CD1c-positive myeloid dendritic cell (primary cell): ENCODE measurements at regions not wholly inside any gene's neighbourhood (a gene's known extent, or its start where the extent isn't known, plus 50 kb on each side); places are given as distances from the start of the nearest gene placed in this dataset.
"Not testable (repeated sequence)": the region's sequence is repeated elsewhere in the genome, so short reads cannot be mapped to it uniquely, and the experiment has no call there.

Source experiments
- DNase-seq: peaks from one replicate; pipeline ENCODE4 v3.0.0-alpha.2; 2016; ENCODE audit errors: extremely low spot score

DNA sequence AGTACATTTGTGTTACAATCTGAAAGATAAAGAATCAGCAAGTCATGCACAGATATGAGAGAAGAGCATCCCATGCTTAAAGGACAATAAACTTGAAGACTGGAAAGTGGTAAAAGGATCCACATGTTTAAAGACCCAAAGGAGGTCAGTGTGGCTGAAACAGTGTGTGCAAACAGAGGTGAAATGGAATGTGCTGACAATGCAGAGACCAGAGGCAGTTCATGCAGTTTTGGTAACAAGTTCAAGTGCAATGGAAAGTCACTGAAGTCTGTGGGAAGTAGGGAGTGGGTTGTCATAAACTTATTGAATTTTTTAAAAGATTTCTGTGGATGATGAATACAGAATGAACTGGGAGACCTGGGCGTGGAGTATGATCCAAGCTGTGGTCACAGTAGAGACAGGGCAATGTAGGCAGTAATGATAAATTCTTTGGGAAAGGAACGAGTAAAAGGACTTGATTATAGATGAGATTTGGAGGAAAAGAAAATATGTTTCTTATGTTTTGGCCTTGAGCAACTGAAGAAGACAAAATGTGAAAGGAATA is 408.0 kb downstream of the HGF start:
- DNase-seq = no peak

- DNase-seq = no peak
These were observed 413.9 kb downstream of the HGF start for GRCh38 chr7:81355911-81356310.

DNA sequence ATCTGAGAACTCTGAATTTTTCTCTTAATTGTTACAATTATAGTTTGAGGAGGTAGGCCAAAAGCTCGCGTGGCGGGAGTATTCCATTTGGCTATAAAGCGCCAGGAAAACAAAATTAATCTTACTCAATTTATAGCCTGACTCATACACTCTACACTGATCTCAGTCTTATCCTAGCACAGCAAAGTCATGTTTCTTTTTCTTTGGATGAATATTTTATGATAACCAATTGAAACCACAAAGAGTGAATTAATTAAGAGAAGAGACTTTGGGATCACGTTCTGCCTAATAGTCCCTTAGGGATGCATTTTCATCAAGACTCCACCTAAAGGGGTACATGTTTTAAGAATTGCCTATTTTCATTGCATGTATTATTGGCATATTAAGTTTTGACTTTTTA is 420.8 kb downstream of the HGF start:
- no peak for DNase-seq

- no peak for DNase-seq
These were observed 421.1 kb upstream of the SEMA3C start for GRCh38 chr7:81339946-81340345.

DNA sequence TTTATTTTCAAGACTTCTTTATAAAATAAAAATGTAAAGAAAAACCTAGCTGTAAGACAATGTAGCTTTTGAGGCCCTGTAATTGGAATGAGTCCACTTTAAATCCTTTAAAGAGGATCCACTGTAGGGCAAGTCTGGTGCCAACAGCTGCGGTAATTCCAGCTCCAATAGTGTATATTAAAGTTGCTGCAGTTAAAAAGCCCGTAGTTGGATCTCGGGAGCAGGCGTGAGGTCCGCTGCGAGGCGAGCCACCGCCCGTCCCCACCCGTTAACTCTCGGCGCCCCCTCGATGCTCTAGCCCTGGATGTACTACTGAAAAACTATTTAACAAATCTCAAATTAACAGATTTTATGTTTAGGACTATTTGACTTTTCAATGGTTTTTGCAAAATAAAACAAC is 414.7 kb upstream of the SEMA3C start:
- no peak for DNase-seq

DNA sequence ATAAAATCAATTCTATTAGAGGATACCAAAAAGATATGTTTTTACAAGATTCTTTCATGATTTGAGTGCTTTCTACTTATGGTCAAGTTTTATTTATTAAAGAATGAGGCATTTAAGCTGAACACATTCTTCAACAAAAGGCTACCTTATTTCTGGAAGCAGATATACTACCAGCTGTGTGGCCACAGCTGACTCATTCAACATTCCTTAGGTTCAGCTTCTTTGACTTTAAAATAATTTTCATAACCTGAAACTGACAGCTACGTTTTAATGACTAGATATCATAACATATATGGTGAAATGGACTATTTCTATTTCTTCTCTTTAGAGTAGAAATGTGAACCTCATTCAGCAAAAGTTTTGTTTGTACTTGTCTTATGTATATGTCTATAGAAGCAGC is 414.2 kb upstream of the SEMA3C start:
- no peak for DNase-seq

DNA sequence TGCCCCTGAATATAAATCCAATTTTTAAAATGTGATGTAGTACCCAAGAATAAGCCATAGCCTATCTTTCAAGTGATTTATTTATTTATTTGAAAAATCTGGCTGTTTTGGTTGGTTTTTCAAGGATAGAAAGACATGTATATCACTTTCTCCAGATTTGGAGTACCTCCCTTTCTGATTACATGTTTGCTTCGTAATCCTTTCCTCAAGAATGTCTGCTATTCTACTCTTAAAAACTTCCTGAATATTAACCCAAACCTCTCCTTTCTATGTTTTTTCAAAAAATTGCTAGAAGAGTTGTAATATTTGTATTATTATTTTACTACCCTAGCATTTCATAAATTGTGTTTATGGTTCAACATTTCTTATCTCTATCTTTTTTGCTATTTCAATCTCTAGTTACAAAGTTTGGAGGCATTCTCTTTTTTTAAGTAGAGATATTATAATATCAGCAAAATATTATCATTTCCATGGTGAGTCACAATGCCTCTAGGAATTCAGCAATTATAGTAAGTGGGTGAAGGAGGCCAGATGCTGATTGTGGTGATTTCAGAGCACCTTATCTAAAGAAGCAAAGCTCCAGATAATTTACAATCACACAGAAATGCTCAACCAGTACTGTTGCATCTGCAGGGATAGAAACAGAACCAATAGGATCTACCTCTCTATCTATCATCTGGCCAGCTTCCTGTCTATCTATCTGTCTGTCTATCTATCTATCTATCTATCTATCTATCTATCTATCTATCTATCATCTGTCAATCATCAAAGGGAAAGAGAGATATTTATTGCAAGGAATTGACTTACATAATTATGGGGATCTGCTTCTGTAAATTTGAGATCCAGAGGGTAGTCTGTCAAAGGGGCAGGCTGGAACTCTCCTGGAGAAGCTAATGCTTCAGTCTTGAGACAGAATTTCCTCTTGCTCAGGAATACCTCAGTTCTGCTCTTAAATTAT is 412.5 kb upstream of the SEMA3C start:
- no peak for DNase-seq

GRCh38 chr7:81330108-81330507 is 411.3 kb upstream of the SEMA3C start:
- no peak for DNase-seq

- DNase-seq = no peak
These were observed 408.8 kb upstream of the SEMA3C start for GRCh38 chr7:81327468-81328266.

DNA sequence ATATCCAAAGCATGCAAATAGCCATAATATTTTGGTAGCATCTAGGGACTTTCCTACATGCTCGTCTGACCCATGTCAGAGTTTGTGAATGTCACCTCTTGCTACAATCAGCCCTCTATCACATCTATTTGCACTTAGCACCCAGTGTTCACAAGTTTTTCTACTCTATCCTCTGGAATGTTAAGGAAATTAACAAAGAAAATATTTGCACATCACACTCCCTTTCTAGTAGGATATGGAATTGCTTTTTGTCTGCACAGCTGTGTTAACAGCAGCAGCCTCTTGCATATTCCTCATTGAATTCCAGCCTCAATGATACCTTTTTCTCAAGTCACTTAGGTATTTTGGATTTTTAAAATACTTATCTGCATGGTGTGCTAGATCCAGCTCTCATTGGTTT is 403.1 kb upstream of the SEMA3C start:
- DNase-seq = no peak

DNA sequence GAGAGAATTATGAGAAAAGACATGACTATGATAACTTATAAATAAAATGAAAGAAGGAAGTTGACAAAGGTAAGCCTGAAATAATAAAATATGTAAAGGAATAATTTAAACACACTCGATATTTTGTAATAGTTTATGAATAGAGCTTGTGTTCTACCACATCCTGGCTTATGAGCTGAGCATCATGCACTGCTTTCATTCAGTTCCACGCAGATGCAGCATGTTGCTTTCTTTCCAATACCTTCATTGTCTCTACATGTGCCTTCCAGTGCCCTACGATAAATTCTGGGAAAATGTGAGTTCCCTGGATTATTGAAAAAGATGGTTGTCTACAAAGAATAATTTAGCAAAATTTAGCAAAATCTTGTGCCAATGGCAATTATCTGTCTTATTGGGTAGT is 398.9 kb upstream of the SEMA3C start:
- no peak for DNase-seq

DNA sequence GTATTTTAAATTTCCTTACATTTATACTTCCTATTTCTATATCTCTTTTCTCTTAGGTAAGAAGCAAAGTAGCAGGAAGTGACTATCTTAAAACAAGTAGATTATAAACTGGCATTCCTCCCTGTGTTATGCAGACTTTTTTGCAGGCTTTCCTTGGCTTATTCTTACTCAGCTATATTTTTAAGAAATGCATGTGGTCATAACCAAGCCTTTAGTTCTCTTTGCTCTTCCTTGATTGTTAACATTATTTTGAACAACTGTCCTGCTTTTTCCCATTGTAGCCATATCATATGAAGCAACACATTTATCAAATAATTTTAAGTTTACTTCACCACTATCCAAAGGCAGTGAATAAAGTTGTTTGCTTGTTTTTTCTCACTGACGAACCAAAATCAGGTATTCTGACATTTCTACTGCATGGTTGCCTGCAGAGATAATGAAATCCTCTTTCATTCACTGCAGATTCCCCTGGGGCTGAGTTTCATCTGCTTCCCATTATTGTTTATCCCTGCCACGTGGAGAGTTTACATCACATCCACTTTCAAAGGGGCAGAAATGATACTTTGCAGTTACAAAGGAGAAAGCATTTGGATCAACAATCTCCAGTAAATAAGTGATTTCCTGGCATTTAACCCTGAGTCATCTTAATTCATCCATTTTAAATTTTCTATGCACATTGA is 389.9 kb upstream of the SEMA3C start:
- DNase-seq = no peak

DNA sequence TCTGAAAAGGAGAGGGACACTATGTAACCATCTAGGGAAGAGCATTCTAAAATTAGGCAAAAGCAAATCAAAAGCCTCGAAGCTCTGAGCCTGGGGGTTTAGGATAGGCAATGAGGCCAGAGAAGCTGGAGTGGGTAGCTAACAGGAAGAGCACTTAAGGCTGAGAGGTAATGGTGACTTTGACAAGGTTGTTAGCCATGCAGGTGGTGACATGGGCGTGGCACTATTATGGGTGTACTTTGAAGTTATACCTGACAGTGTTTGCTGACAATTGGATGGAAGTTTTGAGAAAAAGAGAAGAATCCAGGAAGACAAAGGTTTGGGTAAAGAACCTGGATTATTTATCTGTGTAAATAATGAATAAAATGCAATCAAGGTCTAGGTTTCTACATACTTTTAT is 383.0 kb upstream of the SEMA3C start:
- no peak for DNase-seq

DNA sequence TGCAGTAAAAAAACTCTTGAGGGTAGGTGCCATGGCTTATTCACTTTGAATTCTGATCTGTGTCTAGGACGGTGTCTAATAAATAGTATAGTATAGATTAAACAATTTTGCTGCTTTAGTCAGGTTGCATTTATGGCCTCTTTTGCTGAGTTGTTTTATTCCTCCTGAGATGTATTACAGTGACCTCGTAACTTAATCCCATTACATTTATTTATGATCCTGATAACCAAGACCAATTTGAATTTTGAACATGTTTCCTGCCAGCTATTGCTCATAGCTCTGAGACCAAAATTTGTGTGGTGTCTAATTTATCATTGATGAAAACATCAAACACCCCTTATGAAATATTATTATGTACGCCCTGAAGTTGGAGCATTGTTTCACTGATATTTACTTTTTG is 381.9 kb upstream of the SEMA3C start:
- no peak for DNase-seq

- DNase-seq = no peak
These were observed 380.9 kb upstream of the SEMA3C start for GRCh38 chr7:81299711-81300110.

- DNase-seq = peak; percentile 8
These were observed 380.3 kb upstream of the SEMA3C start for GRCh38 chr7:81298951-81299666.

- peak; percentile 1 for DNase-seq
These were observed 378.5 kb upstream of the SEMA3C start for GRCh38 chr7:81297317-81297716.

- DNase-seq = no peak
These were observed 377.9 kb upstream of the SEMA3C start for GRCh38 chr7:81296726-81297125.

- no peak for DNase-seq
These were observed 376.2 kb upstream of the SEMA3C start for GRCh38 chr7:81294897-81295515.

DNA sequence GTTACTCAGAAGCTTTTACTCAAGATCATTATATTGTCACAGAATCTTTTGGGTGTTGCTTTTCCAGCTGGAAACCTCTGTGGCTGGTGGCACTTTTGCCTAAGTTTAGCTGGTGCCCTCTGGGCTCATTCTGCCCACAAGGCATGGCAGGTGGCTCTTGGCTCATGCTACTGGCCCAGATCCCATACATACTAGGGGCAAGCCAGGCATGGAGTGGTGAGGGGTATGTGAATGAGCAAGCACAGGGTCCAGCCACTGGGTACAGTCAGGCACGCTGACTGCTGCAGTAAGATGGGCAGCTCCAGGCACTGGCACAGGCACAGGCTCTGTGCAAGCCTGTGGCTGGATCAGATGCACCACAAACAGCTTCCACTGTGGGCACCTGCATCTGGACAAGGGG is 375.0 kb upstream of the SEMA3C start:
- no peak for DNase-seq

GRCh38 chr7:81286754-81287153 is 367.9 kb upstream of the SEMA3C start:
- DNase-seq = not testable (repeated sequence)
